RWPE2 (cell line): ENCODE measurements at regions not wholly inside any gene's neighbourhood (a gene's known extent, or its start where the extent isn't known, plus 50 kb on each side); places are given as distances from the start of the nearest gene placed in this dataset.

Experiments
- ATAC-seq: fragments of 200-7000 bp; cut with Tn5 transposase; 3 replicates; pipeline ENCODE4 v1.9.1; 2021; ENCODE audit warnings: low read depth
- DNase-seq: peaks from one replicate; pipeline ENCODE4 v3.0.0-alpha.2; 2020; ENCODE audit warnings: low spot score
- H3K27ac ChIP-seq: fragments of 450-650 bp; 2 replicates; pipeline ENCODE4 v1.5.1; 2017; ENCODE audit warnings: mild to moderate bottlenecking; ENCODE audit not compliant: poor library complexity, severe bottlenecking
- H3K27me3 ChIP-seq: fragments of 250-450 bp; sonication (Bioruptor Pico); 2 replicates; pipeline ENCODE4 v1.5.1; 2021; ENCODE audit warnings: mild to moderate bottlenecking, moderate library complexity; ENCODE audit not compliant: insufficient read depth, poor library complexity, severe bottlenecking
- H3K36me3 ChIP-seq: fragments of 250-450 bp; sonication (Bioruptor Pico); 2 replicates; pipeline ENCODE4 v1.5.1; 2020; ENCODE audit warnings: low read depth, mild to moderate bottlenecking, moderate library complexity
- H3K4me1 ChIP-seq: fragments of 250-450 bp; sonication (Bioruptor Pico); 2 replicates; pipeline ENCODE4 v1.5.1; 2021; ENCODE audit warnings: mild to moderate bottlenecking, moderate library complexity; ENCODE audit not compliant: insufficient read depth, poor library complexity, severe bottlenecking
- H3K4me3 ChIP-seq: fragments of 250-450 bp; sonication (Bioruptor Pico); 2 replicates; pipeline ENCODE4 v1.5.1; 2021; ENCODE audit warnings: mild to moderate bottlenecking, moderate library complexity; ENCODE audit not compliant: severe bottlenecking
- H3K9me3 ChIP-seq: fragments of 250-450 bp; sonication (Bioruptor Pico); 2 replicates; pipeline ENCODE4 v1.5.1; 2021; ENCODE audit warnings: mild to moderate bottlenecking, moderate library complexity; ENCODE audit not compliant: severe bottlenecking
- TF ChIP-seq, protein P1 (sequence below): fragments of 450-650 bp; IDR thresholded peaks from one replicate; pipeline ENCODE4 v1.5.1; 2017; ENCODE audit warnings: mild to moderate bottlenecking, moderate library complexity; ENCODE audit not compliant: poor library complexity, severe bottlenecking

DNA sequence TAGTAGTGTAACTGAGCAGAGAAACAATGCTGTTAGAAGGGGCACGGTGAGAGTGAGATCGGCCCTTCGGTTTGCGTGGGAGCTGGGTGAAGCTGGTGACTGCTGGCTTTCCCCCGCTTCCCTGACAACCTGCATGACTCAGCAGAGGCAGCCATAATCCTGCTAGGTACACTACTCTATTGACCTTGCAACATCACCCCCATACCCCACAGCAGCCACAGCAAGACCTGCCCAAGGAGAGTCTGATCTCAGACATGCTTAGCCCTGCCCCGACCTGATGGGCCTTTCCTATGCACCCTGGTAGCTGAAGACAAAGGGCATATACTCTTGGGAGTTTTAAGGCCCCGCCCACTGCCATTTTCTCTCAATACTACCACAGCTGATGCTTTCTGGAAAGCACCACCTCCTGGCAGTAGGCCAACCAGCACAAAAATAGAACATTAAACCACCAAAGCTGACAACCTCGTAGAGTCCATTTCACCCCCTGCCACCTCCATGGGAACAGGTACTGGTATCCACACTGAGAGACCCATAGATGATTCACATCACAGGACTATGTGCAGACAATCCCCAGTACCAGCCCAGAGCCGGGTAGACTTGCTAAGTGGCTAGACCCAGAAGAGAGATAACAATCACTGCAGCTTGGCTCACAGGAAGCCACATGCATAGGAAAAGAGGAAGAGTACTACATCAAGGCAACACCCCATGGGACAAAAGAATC is 75.9 kb upstream of the RGS6 start:
- TF ChIP-seq, protein P1, sequence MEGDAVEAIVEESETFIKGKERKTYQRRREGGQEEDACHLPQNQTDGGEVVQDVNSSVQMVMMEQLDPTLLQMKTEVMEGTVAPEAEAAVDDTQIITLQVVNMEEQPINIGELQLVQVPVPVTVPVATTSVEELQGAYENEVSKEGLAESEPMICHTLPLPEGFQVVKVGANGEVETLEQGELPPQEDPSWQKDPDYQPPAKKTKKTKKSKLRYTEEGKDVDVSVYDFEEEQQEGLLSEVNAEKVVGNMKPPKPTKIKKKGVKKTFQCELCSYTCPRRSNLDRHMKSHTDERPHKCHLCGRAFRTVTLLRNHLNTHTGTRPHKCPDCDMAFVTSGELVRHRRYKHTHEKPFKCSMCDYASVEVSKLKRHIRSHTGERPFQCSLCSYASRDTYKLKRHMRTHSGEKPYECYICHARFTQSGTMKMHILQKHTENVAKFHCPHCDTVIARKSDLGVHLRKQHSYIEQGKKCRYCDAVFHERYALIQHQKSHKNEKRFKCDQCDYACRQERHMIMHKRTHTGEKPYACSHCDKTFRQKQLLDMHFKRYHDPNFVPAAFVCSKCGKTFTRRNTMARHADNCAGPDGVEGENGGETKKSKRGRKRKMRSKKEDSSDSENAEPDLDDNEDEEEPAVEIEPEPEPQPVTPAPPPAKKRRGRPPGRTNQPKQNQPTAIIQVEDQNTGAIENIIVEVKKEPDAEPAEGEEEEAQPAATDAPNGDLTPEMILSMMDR, result no peak
- DNase-seq (no peak), ATAC-seq (no peak; the same call in 2 of the 3 replicates)
- peaks cover 22% of the 10 kb centered on the region for H3K27me3 ChIP-seq
- no peak overlapping the region for H3K4me3 ChIP-seq
- no peak overlapping the region for H3K27ac ChIP-seq
- H3K36me3 ChIP-seq, result no peaks in the 10 kb centered on the region
- H3K9me3 ChIP-seq, result no peaks in the 10 kb centered on the region
- H3K4me1 ChIP-seq, result no peaks in the 10 kb centered on the region

DNA sequence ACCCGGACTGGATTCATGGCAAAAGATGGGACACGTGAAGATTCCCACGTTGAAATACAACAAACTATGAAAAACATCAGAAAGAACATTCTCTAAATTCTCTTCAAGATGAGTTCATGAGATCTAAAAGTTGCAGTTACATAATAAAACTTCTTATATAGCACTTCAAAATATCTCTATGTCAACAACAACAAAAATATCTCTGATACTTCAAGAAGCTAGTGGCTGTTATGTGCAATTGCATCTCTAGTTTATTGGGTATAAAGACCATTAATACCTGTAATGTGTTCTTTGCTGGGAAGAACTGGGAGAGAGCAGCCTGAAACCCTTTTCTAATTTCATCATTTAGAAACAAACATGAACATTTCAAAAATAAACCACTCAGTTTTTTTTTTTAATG is 69.2 kb upstream of the RGS6 start:
- Histone ChIP-seq H3K27ac (no peak overlapping the region), H3K9me3 (no peaks in the 10 kb centered on the region), H3K27me3 (peaks cover 45% of the 10 kb centered on the region), H3K36me3 (no peaks in the 10 kb centered on the region), H3K4me3 (no peak overlapping the region), H3K4me1 (no peaks in the 10 kb centered on the region)
- TF ChIP-seq, protein P1, result peak; percentile 34
- DNase-seq, result no peak
- ATAC-seq, result no peak

DNA sequence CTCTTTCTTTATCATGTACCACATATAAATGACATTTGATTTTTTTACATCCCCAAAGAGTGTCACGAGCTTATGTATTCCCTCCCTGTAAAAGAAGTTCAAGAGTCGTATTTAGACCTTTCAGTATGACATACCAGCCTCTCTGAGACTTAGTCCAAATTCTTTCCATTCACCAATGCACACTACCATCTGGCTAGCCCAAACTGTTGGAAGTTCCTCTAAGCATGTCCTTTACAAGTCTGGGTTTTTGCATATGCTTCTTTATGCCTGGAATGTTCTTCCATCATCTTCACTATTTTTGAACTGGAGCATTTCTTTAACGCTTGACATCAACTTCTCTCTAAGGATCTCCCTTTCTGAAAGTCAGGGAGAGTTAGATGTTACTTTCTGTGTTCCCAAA is 68.5 kb upstream of the RGS6 start:
- no peak for ATAC-seq
- Histone ChIP-seq H3K27me3 (peaks cover 41% of the 10 kb centered on the region), H3K4me3 (no peak overlapping the region), H3K9me3 (no peaks in the 10 kb centered on the region), H3K4me1 (no peaks in the 10 kb centered on the region), H3K27ac (no peak overlapping the region), H3K36me3 (no peaks in the 10 kb centered on the region)
- no peak for DNase-seq
- TF ChIP-seq, protein P1, result no peak
